Upper lobe of left lung (tissue), 6 donors: ENCODE measurements at regions not wholly inside any gene's neighbourhood (a gene's known extent, or its start where the extent isn't known, plus 50 kb on each side); places are given as distances from the start of the nearest gene placed in this dataset.

Experiments
- ATAC-seq, 2 donors: fragments of 200-7000 bp; cut with Tn5 transposase; one replicate each; pipeline ENCODE4 v1.9.1; 2022; ENCODE audit warnings: mild to moderate bottlenecking in 2 of 2, moderate library complexity in 2 of 2; ENCODE audit not compliant: low FRiP score in 2 of 2
- DNase-seq, 2 donors: peaks; one replicate each; pipeline ENCODE4 v3.0.0-alpha.2; 2019 to 2020
- H3K27ac ChIP-seq, 4 donors: fragments of 200-600 bp; sonication (generic); one replicate each; pipeline ENCODE4 v1.5.1; 2016 to 2019
- H3K27me3 ChIP-seq, 4 donors: fragments of 200-600 bp; sonication (generic); one replicate each; pipeline ENCODE4 v1.5.1; 2017 to 2019
- H3K36me3 ChIP-seq, 4 donors: fragments of 200-600 bp; sonication (generic); one replicate each; pipeline ENCODE4 v1.5.1; 2016 to 2019
- H3K4me1 ChIP-seq, 4 donors: fragments of 200-600 bp; sonication (generic); one replicate each; pipeline ENCODE4 v1.5.1; 2018 to 2019
- H3K4me3 ChIP-seq, 4 donors: fragments of 200-600 bp; sonication (generic); one replicate each; pipeline ENCODE4 v1.5.1; 2017 to 2019; ENCODE audit warnings: mild to moderate bottlenecking in 2 of 4, moderate library complexity in 1 of 4
- H3K9me3 ChIP-seq, 4 donors: fragments of 200-600 bp; sonication (generic); one replicate each; pipeline ENCODE4 v1.5.1; 2018 to 2019
- CTCF ChIP-seq, 6 experiments: fragments of 450-650 bp in 4 of 6; fragments of 200-600 bp in 2 of 6; sonication (generic) in 2 of 6; IDR thresholded peaks; one replicate each; pipeline ENCODE4 v1.5.1; 2016 to 2019; ENCODE audit warnings: antibody characterized with exemption in 6 of 6
- EP300 ChIP-seq, 4 donors: sonication (generic); formaldehyde crosslinking; IDR thresholded peaks; one replicate each; pipeline ENCODE4 v1.5.1; 2017; ENCODE audit warnings: antibody characterized with exemption in 4 of 4, control low read depth in 2 of 4
- POLR2A ChIP-seq, 4 donors: fragments of 450-650 bp; IDR thresholded peaks; one replicate each; pipeline ENCODE4 v1.5.1; 2016 to 2017; ENCODE audit warnings: antibody characterized with exemption in 4 of 4, mild to moderate bottlenecking in 2 of 4
- POLR2AphosphoS5 ChIP-seq, 2 donors: sonication (generic); formaldehyde crosslinking; IDR thresholded peaks; one replicate each; pipeline ENCODE4 v1.5.1; 2017; ENCODE audit warnings: antibody characterized with exemption in 2 of 2
- WGBS, 2 donors: methylation state at CpG; one replicate each; pipeline ENCODE4 v1.1.5; 2017 to 2018; 5-methylcytosine and 5-hydroxymethylcytosine counted together
- donor health status: DM: no; HTN: no; CAD: no; lungs with moderate emphysema.
- donor health status: DM: no; HTN: yes; CAD: no; lungs with severe emphysema.

- TF ChIP-seq POLR2A (IDR thresholded peaks at IDR 0.05) (no peak), POLR2AphosphoS5 (IDR thresholded peaks at IDR 0.05) (no peak), EP300 (IDR thresholded peaks at IDR 0.05) (no peak), CTCF (IDR thresholded peaks at IDR 0.05) (no peak)
- Histone ChIP-seq H3K36me3 (no peaks in the 10 kb centered on the region), H3K4me3 (no peak overlapping the region), H3K27ac (no peak overlapping the region), H3K9me3 (no peaks in the 10 kb centered on the region), H3K4me1 (peaks cover 0 to 4% (median 2%) of the 10 kb centered on the region in 4 donors), H3K27me3 (no peaks in the 10 kb centered on the region)
- WGBS, 2 donors = 47 to 53% methylated on average over 4 of the region's 4 CpGs
- DNase-seq = no peak
- no peak for ATAC-seq
Measured at GRCh38 chr9:87285183-87285850, 212.3 kb upstream of the DAPK1 start.

GRCh38 chr9:87286506-87286905 is 211.2 kb upstream of the DAPK1 start:
- peaks cover 0 to 4% (median 2%) of the 10 kb centered on the region in 4 donors for H3K4me1 ChIP-seq
- H3K4me3 ChIP-seq = no peak overlapping the region
- no peak for ATAC-seq
- no peaks in the 10 kb centered on the region for H3K36me3 ChIP-seq
- DNase-seq = no peak
- TF ChIP-seq EP300 (IDR thresholded peaks at IDR 0.05) (no peak), POLR2AphosphoS5 (IDR thresholded peaks at IDR 0.05) (no peak), CTCF (IDR thresholded peaks at IDR 0.05) (no peak), POLR2A (IDR thresholded peaks at IDR 0.05) (no peak)
- H3K9me3 ChIP-seq = no peaks in the 10 kb centered on the region
- H3K27ac ChIP-seq = no peak overlapping the region
- no peaks in the 10 kb centered on the region for H3K27me3 ChIP-seq

GRCh38 chr9:87290241-87291052 is 207.2 kb upstream of the DAPK1 start:
- H3K27me3 ChIP-seq = no peaks in the 10 kb centered on the region
- no peak for TF ChIP-seq POLR2AphosphoS5 (IDR thresholded peaks at IDR 0.05)
- no peak for TF ChIP-seq POLR2A (IDR thresholded peaks at IDR 0.05)
- no peak for TF ChIP-seq EP300 (IDR thresholded peaks at IDR 0.05)
- 79 to 81% methylated on average over 4 of the region's 4 CpGs for WGBS, 2 donors
- no peak overlapping the region for H3K4me3 ChIP-seq
- no peaks in the 10 kb centered on the region for H3K9me3 ChIP-seq
- H3K27ac ChIP-seq = no peak overlapping the region
- no peaks in the 10 kb centered on the region for H3K36me3 ChIP-seq
- peaks cover 0 to under 1% (median 0%) of the 10 kb centered on the region in 4 donors for H3K4me1 ChIP-seq
- DNase-seq (no peak), ATAC-seq (no peak)

GRCh38 chr9:87292449-87293191 is 205.0 kb upstream of the DAPK1 start:
- DNase-seq (no peak), ATAC-seq (no peak)
- no peak for TF ChIP-seq EP300 (IDR thresholded peaks at IDR 0.05)
- TF ChIP-seq POLR2A (IDR thresholded peaks at IDR 0.05) = no peak
- TF ChIP-seq POLR2AphosphoS5 (IDR thresholded peaks at IDR 0.05) = no peak
- TF ChIP-seq CTCF (IDR thresholded peaks at IDR 0.05) = no peak
- WGBS, 2 donors = 67 to 73% methylated on average over 2 of the region's 2 CpGs
- Histone ChIP-seq H3K36me3 (no peaks in the 10 kb centered on the region), H3K4me3 (no peak overlapping the region), H3K27ac (no peak overlapping the region), H3K27me3 (no peaks in the 10 kb centered on the region), H3K9me3 (no peaks in the 10 kb centered on the region), H3K4me1 (no peaks in the 10 kb centered on the region)

GRCh38 chr9:87294126-87294525 is 203.5 kb upstream of the DAPK1 start:
- WGBS, 2 donors = 87 to 90% methylated on average over 2 of the region's 2 CpGs
- TF ChIP-seq EP300 (IDR thresholded peaks at IDR 0.05) (no peak), CTCF (IDR thresholded peaks at IDR 0.05) (no peak), POLR2A (IDR thresholded peaks at IDR 0.05) (no peak), POLR2AphosphoS5 (IDR thresholded peaks at IDR 0.05) (no peak)
- no peak for ATAC-seq
- Histone ChIP-seq H3K4me1 (no peaks in the 10 kb centered on the region), H3K4me3 (no peak overlapping the region), H3K36me3 (no peaks in the 10 kb centered on the region), H3K27me3 (no peaks in the 10 kb centered on the region), H3K27ac (no peak overlapping the region), H3K9me3 (no peaks in the 10 kb centered on the region)
- no peak for DNase-seq
